ENCODE measurements at regions not wholly inside any gene's neighbourhood (a gene's known extent, or its start where the extent isn't known, plus 50 kb on each side); places are given as distances from the start of the nearest gene placed in this dataset.

GRCh38 chr3:90025019-90025418, 917.6 kb downstream of the EPHA3 start:
- H3K4me3 ChIP-seq, result no peak overlapping the region
- TF ChIP-seq EZH2 (IDR thresholded peaks at IDR 0.05; ENCODE audit: borderline replicate concordance) (no peak), EZH2phosphoT487 (IDR thresholded peaks at IDR 0.05; ENCODE audit: low read depth, severe bottlenecking, unreplicated experiment) (no peak)
- TF ChIP-seq, protein P1, sequence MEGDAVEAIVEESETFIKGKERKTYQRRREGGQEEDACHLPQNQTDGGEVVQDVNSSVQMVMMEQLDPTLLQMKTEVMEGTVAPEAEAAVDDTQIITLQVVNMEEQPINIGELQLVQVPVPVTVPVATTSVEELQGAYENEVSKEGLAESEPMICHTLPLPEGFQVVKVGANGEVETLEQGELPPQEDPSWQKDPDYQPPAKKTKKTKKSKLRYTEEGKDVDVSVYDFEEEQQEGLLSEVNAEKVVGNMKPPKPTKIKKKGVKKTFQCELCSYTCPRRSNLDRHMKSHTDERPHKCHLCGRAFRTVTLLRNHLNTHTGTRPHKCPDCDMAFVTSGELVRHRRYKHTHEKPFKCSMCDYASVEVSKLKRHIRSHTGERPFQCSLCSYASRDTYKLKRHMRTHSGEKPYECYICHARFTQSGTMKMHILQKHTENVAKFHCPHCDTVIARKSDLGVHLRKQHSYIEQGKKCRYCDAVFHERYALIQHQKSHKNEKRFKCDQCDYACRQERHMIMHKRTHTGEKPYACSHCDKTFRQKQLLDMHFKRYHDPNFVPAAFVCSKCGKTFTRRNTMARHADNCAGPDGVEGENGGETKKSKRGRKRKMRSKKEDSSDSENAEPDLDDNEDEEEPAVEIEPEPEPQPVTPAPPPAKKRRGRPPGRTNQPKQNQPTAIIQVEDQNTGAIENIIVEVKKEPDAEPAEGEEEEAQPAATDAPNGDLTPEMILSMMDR (IDR thresholded peaks at IDR 0.05; ENCODE audit: poor library complexity), result no peak

DNA sequence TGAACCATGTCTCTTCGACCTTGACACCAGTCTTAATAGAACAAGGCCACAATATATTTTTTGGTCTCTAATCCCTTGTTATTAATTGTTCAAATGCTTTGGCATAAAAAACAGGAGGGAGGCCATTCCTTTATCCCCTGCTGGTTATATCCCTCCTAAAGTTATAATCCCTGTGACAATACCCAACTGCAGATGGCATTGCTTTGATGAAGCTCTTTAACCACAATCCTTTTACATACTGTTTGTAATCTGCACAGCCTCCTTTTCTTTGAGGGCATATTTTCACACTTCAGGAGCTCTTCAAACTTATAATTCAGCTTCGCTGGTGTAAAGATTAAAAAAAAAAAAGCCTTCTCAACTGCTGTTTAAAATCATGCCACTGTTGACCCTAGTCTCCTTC, 919.0 kb downstream of the EPHA3 start:
- Histone ChIP-seq H3K79me2 (no peaks in the 10 kb centered on the region), H3K4me2 (no peak overlapping the region), H3K4me3 (no peak overlapping the region), H4K20me1 (ENCODE audit: insufficient read depth, poor library complexity, severe bottlenecking) (no peaks in the 10 kb centered on the region), H3K9me2 (replicated peaks; ENCODE audit: insufficient read depth) (no peaks in the 10 kb centered on the region), H3K4me1 (ENCODE audit: insufficient read depth) (no peaks in the 10 kb centered on the region), H2AFZ (no peak overlapping the region), H3K36me3 (replicated peaks; ENCODE audit: insufficient read depth, low read depth) (no peaks in the 10 kb centered on the region), H3K27ac (no peak overlapping the region), H3K9me3 (ENCODE audit: low read depth) (no peaks in the 10 kb centered on the region), H3K27me3 (no peaks in the 10 kb centered on the region)
- TF ChIP-seq, protein P1 (IDR thresholded peaks at IDR 0.05; ENCODE audit: poor library complexity), result no peak
- no peak for DNase-seq (ENCODE audit: low spot score)
- 78% methylated on average over 2 of the region's 2 CpGs for WGBS (ENCODE audit: low lambda C conversion rate, missing lambda C conversion rate)

More at GRCh38 chr3:90025019-90025418, 917.6 kb downstream of the EPHA3 start:
- no peaks in the 10 kb centered on the region for H3K36me3 ChIP-seq (replicated peaks; ENCODE audit: insufficient read depth, low read depth)
- H3K4me1 ChIP-seq (ENCODE audit: insufficient read depth), result no peaks in the 10 kb centered on the region
- no peaks in the 10 kb centered on the region for H3K9me2 ChIP-seq (replicated peaks; ENCODE audit: insufficient read depth)
- no peaks in the 10 kb centered on the region for H3K79me2 ChIP-seq
- H3K9me3 ChIP-seq (ENCODE audit: low read depth), result no peaks in the 10 kb centered on the region
- no peak overlapping the region for H3K4me2 ChIP-seq
- no peak overlapping the region for H3K27ac ChIP-seq
- WGBS (ENCODE audit: low lambda C conversion rate, missing lambda C conversion rate), result 70% methylated on average over 2 of the region's 2 CpGs
- no peaks in the 10 kb centered on the region for H4K20me1 ChIP-seq (ENCODE audit: insufficient read depth, poor library complexity, severe bottlenecking)
- no peak overlapping the region for H2AFZ ChIP-seq
- H3K27me3 ChIP-seq, result no peaks in the 10 kb centered on the region
- DNase-seq (ENCODE audit: low spot score), result no peak

DNA sequence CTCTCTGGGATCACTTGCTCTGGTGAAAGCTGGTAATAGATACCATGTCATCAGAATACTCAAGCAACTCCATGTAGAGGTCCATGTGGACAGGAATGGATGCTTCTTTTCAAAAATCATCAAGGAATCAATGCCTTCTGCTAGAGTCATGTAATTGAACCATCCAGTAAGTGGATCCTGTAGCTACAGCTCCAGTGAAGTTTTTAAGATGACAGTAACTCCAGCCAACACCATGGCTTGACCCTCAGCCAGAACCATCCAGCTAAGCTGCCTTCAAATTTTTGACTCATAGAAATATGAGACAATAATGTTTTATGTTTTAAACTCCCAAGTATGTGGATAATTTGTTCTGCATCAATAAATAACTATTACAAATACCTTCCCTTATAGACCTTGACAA, 923.7 kb downstream of the EPHA3 start:
- Histone ChIP-seq H3K79me2 (no peaks in the 10 kb centered on the region), H2AFZ (no peak overlapping the region), H3K27ac (no peak overlapping the region), H3K4me3 (no peak overlapping the region), H3K9me3 (ENCODE audit: low read depth) (no peaks in the 10 kb centered on the region), H3K4me1 (ENCODE audit: insufficient read depth) (no peaks in the 10 kb centered on the region), H3K9me2 (replicated peaks; ENCODE audit: insufficient read depth) (no peaks in the 10 kb centered on the region), H3K27me3 (no peaks in the 10 kb centered on the region), H3K4me2 (no peak overlapping the region), H3K36me3 (replicated peaks; ENCODE audit: insufficient read depth, low read depth) (no peaks in the 10 kb centered on the region), H4K20me1 (ENCODE audit: insufficient read depth, poor library complexity, severe bottlenecking) (no peaks in the 10 kb centered on the region)
- no peak for DNase-seq (ENCODE audit: low spot score)
- TF ChIP-seq, protein P1 (IDR thresholded peaks at IDR 0.05; ENCODE audit: poor library complexity), result no peak
- TF ChIP-seq EZH2 (IDR thresholded peaks at IDR 0.05; ENCODE audit: borderline replicate concordance) (no peak), EZH2phosphoT487 (IDR thresholded peaks at IDR 0.05; ENCODE audit: low read depth, severe bottlenecking, unreplicated experiment) (no peak)

GRCh38 chr3:90032980-90033641, 925.7 kb downstream of the EPHA3 start:
- no peaks in the 10 kb centered on the region for H3K9me2 ChIP-seq (replicated peaks; ENCODE audit: insufficient read depth)
- no peak overlapping the region for H3K4me3 ChIP-seq
- H3K9me3 ChIP-seq (ENCODE audit: low read depth), result no peaks in the 10 kb centered on the region
- no peaks in the 10 kb centered on the region for H4K20me1 ChIP-seq (ENCODE audit: insufficient read depth, poor library complexity, severe bottlenecking)
- H3K27me3 ChIP-seq, result no peaks in the 10 kb centered on the region
- H2AFZ ChIP-seq, result no peak overlapping the region
- no peak overlapping the region for H3K4me2 ChIP-seq
- H3K79me2 ChIP-seq, result no peaks in the 10 kb centered on the region
- TF ChIP-seq EZH2 (IDR thresholded peaks at IDR 0.05; ENCODE audit: borderline replicate concordance) (no peak), EZH2phosphoT487 (IDR thresholded peaks at IDR 0.05; ENCODE audit: low read depth, severe bottlenecking, unreplicated experiment) (no peak)
- TF ChIP-seq, protein P1 (IDR thresholded peaks at IDR 0.05; ENCODE audit: poor library complexity), result no peak
- no peak for DNase-seq (ENCODE audit: low spot score)
- no peaks in the 10 kb centered on the region for H3K4me1 ChIP-seq (ENCODE audit: insufficient read depth)
- H3K27ac ChIP-seq, result no peak overlapping the region
- no peaks in the 10 kb centered on the region for H3K36me3 ChIP-seq (replicated peaks; ENCODE audit: insufficient read depth, low read depth)
- WGBS (ENCODE audit: low lambda C conversion rate, missing lambda C conversion rate), result 40% methylated on average over 6 of the region's 6 CpGs

Measured in hepatocyte (in vitro differentiated cells).